B cell (primary cell): ENCODE measurements at regions not wholly inside any gene's neighbourhood (a gene's known extent, or its start where the extent isn't known, plus 50 kb on each side); places are given as distances from the start of the nearest gene placed in this dataset.

ENCODE experiments used
- CTCF ChIP-seq: fragments of 200-600 bp; IDR thresholded peaks from one replicate; pipeline ENCODE4 v1.8.0; 2022; ENCODE audit warnings: antibody characterized with exemption, mild to moderate bottlenecking
- EZH2 ChIP-seq: IDR thresholded peaks from 2 replicates; pipeline ENCODE4 v1.6.1; 2012; ENCODE audit warnings: borderline replicate concordance, low read depth, mild to moderate bottlenecking, moderate library complexity, low read length; ENCODE audit not compliant: insufficient read depth, poor library complexity, severe bottlenecking

DNA sequence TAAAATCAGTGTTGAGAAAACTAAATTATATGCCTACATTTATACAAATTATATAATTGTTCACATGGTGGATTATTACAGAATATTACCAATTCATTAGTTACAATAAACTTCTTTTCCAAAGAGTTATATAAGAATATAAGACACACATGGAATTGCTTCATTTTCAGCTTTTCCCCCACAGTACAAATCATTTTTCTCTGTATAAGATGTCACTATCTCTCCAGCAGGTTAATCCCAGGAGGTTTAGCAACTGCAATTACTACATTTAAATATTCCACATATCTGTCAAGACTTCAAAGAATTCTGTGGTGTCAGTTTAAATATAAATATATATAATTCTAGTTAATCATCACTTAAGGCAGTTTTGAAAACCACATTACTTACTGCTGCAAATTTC lies 59.6 kb upstream of the G2E3 start:
- TF ChIP-seq CTCF (no peak), EZH2 (no peak)
